ENCODE measurements at regions not wholly inside any gene's neighbourhood (a gene's known extent, or its start where the extent isn't known, plus 50 kb on each side); places are given as distances from the start of the nearest gene placed in this dataset.

GRCh38 chr1:42096554-42096953, 56.7 kb upstream of the GUCA2B start:
- no peak for TF ChIP-seq CTCF (IDR thresholded peaks at IDR 0.05; ENCODE audit: low read depth, low read length)
- DNase-seq (ENCODE audit: low read depth, low spot score): no peak
- in situ Hi-C loops (cut with HindIII; ENCODE audit: low sequenced_read_pairs): no loop called here
- no peak overlapping the region for H3K4me3 ChIP-seq (ENCODE audit: low read depth, low read length)

GRCh38 chr1:42089246-42089645, 64.0 kb upstream of the GUCA2B start:
- DNase-seq (ENCODE audit: low read depth, low spot score): no peak
- no peak for TF ChIP-seq CTCF (IDR thresholded peaks at IDR 0.05; ENCODE audit: low read depth, low read length)
- in situ Hi-C loops (cut with HindIII; ENCODE audit: low sequenced_read_pairs): no loop called here
- no peak overlapping the region for H3K4me3 ChIP-seq (ENCODE audit: low read depth, low read length)

GRCh38 chr1:42086146-42086545, 67.1 kb upstream of the GUCA2B start:
- no peak for TF ChIP-seq CTCF (IDR thresholded peaks at IDR 0.05; ENCODE audit: low read depth, low read length)
- in situ Hi-C loops (cut with HindIII; ENCODE audit: low sequenced_read_pairs): no loop called here
- no peak for DNase-seq (ENCODE audit: low read depth, low spot score)
- H3K4me3 ChIP-seq (ENCODE audit: low read depth, low read length): no peak overlapping the region

GRCh38 chr1:42085596-42085995, 67.6 kb upstream of the GUCA2B start:
- in situ Hi-C loops (cut with HindIII; ENCODE audit: low sequenced_read_pairs): no loop called here
- TF ChIP-seq CTCF (IDR thresholded peaks at IDR 0.05; ENCODE audit: low read depth, low read length): no peak
- DNase-seq (ENCODE audit: low read depth, low spot score): no peak
- H3K4me3 ChIP-seq (ENCODE audit: low read depth, low read length): no peak overlapping the region

GRCh38 chr1:42081475-42081874, 71.7 kb upstream of the GUCA2B start:
- H3K4me3 ChIP-seq (ENCODE audit: low read depth, low read length): no peak overlapping the region
- in situ Hi-C loops (cut with HindIII; ENCODE audit: low sequenced_read_pairs): no loop called here
- DNase-seq (ENCODE audit: low read depth, low spot score): no peak
- no peak for TF ChIP-seq CTCF (IDR thresholded peaks at IDR 0.05; ENCODE audit: low read depth, low read length)

GRCh38 chr1:42075179-42075578, 78.0 kb upstream of the GUCA2B start:
- no peak for DNase-seq (ENCODE audit: low read depth, low spot score)
- TF ChIP-seq CTCF (IDR thresholded peaks at IDR 0.05; ENCODE audit: low read depth, low read length): no peak
- in situ Hi-C loops (cut with HindIII; ENCODE audit: low sequenced_read_pairs): no loop called here
- H3K4me3 ChIP-seq (ENCODE audit: low read depth, low read length): no peak overlapping the region

- no peak for TF ChIP-seq CTCF (IDR thresholded peaks at IDR 0.05; ENCODE audit: low read depth, low read length)
- DNase-seq (ENCODE audit: low read depth, low spot score): no peak
- H3K4me3 ChIP-seq (ENCODE audit: low read depth, low read length): no peak overlapping the region
- in situ Hi-C loops (cut with HindIII; ENCODE audit: low sequenced_read_pairs): no loop called here
These were observed 82.2 kb upstream of the GUCA2B start for GRCh38 chr1:42070996-42071395.
